NCI-H1930 (cell line): ENCODE measurements at regions not wholly inside any gene's neighbourhood (a gene's known extent, or its start where the extent isn't known, plus 50 kb on each side); places are given as distances from the start of the nearest gene placed in this dataset.
"Not testable (repeated sequence)": the region's sequence is repeated elsewhere in the genome, so short reads cannot be mapped to it uniquely, and the experiment has no call there.

ENCODE experiments used
- DNase-seq, 2 experiments: peaks; one replicate each; lab custom pipeline; 2025; lab: John Stamatoyannopoulos, UW

- DNase-seq = no peak
Measured at GRCh38 chr2:188787658-188788240, 186.4 kb upstream of the COL3A1 start.

- no peak for DNase-seq
Measured at GRCh38 chr2:188788621-188789020, 185.6 kb upstream of the COL3A1 start.

GRCh38 chr2:188789951-188790350 lies 184.2 kb upstream of the COL3A1 start:
- DNase-seq = no peak

- not testable (repeated sequence) for DNase-seq
Measured at GRCh38 chr2:188794453-188794852, 179.7 kb upstream of the COL3A1 start.

GRCh38 chr2:188795762-188796161 lies 178.4 kb upstream of the COL3A1 start:
- DNase-seq = no peak

- DNase-seq = no peak
Measured at GRCh38 chr2:188797371-188797770, 176.8 kb upstream of the COL3A1 start.

DNA sequence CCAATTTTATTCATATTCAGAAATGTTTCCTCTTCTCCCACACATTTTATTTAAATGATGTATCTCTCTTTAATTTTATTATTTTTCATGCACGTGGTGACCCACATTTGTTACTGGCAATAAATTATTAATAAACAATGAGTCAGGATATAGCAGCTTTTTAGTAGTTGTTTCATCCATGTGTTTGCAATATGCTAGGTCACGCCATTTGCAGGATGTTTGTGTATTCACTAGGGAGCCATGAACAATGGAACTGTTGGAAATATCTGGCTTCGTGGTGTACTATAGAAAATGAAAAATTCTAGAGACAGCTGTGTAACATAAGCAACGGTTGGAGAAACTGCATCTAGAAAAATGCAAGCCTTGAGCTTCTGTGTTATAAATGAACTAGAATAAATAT lies 176.0 kb upstream of the COL3A1 start:
- no peak for DNase-seq

DNA sequence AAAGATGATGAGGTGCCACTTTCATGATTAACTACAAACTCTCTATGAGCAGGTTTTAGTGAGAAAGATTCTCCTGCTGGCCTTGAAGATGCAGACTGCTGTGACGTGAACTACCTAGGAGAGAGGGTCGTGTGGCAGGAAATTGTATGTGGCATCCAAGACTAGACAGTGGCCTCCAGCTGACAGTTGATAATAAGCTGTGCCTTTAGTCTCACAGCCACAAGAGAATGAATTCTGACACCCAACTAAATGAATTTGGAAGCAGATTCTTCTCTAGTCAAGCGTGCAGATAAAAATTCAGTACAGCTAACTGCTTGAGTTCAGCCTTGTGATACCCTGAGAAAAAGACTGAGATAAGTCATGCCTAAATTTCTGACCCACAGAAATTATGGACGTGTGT lies 169.0 kb upstream of the COL3A1 start:
- DNase-seq = no peak

GRCh38 chr2:188808947-188809355 lies 165.2 kb upstream of the COL3A1 start:
- no peak for DNase-seq

DNA sequence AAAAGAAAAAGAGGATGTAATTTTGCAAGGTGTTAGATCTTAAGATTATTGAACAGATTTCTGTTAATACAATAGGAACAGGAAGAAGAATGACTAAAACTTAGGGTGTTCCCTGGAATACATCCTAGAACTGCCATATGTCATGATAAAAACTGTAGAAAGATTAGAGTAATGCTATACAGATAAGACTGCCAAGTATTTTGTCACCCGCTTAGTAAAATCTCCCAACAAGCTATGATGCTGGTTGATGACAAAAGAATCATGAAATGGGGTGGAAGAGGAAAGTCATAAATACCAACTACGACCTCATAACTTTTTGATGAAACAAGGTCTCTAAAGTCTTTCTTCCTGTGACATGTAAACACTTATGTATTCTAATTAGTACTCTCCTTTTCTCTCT lies 163.6 kb upstream of the COL3A1 start:
- no peak for DNase-seq

- no peak for DNase-seq
Measured at GRCh38 chr2:188811522-188811921, 162.7 kb upstream of the COL3A1 start.

- DNase-seq = no peak
Measured at GRCh38 chr2:188813315-188813714, 160.9 kb upstream of the COL3A1 start.

DNA sequence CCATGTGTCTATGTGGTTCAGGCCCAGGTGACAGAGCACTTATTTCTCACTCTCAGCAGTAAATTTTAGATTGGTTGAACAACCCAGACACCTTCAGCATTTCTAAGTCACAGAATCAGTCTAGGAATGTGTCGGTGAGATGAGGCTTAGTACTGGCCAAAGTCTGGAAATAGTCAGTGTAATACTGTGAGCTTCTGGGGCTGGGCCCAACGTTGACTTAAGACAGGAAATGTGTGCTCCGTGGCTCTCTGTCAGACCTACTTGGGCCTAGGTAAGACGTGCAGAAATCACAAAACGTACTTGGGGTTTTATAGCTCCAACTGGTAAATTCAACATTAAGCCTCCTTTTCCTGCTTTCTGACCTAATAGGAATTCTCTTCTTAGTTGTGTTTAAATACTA lies 160.3 kb upstream of the COL3A1 start:
- DNase-seq = no peak

- DNase-seq = no peak
Measured at GRCh38 chr2:188819011-188819410, 155.2 kb upstream of the COL3A1 start.

GRCh38 chr2:188819792-188820191 lies 154.4 kb upstream of the COL3A1 start:
- DNase-seq = no peak

DNA sequence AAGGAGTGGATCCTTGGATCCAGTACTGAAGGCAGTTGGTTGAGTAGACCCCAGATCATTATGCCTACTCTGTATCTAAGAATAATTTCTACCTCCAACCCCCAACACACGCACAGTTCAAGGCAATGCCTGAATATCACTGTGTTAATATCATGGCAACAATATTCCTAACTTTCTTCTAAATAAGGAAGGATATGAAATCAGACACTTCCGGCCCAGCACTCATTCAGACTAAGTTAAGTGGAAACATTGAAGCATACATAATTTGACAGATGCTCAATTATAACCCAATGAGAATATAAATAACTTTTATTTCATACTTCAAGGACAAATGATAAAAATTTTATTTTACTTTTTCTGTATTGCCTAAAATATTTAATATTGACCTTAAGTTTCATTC lies 153.6 kb upstream of the COL3A1 start:
- no peak for DNase-seq

- no peak for DNase-seq
Measured at GRCh38 chr2:188824125-188824524, 150.0 kb upstream of the COL3A1 start.

- no peak for DNase-seq
Measured at GRCh38 chr2:188833331-188833730, 140.8 kb upstream of the COL3A1 start.

DNA sequence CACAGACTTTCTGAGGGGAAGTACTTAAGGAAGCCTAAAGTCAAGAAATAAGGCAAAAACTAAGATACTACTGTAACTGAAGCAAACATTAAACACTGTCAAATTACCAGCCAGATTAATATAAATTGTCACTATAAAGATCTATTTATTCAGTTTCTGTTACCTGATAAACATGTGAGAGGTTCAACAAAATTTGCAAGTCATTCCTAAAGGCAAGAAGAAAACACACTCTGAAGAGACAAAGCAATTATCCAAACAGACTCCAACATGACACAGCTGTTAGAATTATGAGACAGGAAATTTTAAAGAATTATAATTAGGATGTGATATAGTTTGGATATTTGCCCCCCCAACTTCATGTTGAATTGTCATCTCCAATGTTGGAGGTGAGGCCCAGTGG lies 140.4 kb upstream of the COL3A1 start:
- DNase-seq = no peak

DNA sequence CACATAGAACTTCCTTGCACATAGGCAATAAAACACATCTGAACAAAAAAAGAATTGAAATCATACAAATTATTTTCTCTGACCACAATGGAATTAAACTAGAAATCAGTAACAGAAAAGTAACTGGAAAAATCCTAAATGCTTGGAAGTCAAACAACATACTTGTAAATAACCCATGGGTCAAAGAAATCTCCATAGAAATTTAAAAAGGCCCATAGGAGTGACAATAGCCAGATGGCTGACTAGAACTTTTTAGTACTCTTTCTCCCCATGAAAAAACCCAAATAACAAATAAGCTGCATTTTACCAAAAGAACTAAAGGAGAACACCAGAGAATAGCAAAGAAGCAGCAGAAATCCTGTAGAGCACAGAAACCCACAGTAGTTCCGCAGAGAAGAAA lies 139.2 kb upstream of the COL3A1 start:
- no peak for DNase-seq

DNA sequence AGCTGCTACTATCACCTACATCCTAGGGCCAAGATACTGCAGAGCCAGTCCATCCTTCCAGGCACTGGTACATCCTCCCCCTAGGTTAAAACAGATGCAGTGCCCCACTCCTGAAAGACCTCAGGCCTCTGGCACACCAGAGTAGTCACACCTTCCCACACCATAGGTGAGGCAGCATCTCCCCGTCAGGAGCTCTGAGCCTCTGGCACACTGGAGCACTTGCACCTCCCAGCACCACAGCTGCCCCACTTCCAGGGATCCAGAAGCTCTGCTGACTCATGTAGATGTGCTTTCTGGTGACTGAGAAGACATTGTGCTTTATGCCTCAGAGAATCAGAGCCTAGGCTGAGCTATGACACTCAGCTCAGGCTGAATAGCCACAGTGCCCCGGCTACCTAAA lies 138.4 kb upstream of the COL3A1 start:
- DNase-seq = no peak

DNA sequence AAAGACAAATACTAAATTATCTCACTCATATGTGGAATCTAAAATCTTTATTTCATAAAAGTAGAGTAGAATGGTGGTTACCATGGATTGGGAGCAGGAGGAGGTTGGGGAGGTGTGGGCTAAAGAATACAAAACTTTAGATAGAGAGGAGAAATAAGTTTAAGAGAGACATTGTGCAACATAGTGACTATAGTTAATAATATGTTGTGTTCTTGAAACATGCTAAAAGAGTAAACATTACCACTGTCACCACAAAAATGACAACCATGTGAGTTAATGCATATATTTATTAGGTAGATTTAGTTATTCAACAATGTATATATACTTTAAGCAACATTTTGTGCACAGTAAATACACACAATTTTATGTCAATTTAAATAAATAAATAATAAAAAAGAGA lies 128.5 kb upstream of the COL3A1 start:
- DNase-seq = no peak

DNA sequence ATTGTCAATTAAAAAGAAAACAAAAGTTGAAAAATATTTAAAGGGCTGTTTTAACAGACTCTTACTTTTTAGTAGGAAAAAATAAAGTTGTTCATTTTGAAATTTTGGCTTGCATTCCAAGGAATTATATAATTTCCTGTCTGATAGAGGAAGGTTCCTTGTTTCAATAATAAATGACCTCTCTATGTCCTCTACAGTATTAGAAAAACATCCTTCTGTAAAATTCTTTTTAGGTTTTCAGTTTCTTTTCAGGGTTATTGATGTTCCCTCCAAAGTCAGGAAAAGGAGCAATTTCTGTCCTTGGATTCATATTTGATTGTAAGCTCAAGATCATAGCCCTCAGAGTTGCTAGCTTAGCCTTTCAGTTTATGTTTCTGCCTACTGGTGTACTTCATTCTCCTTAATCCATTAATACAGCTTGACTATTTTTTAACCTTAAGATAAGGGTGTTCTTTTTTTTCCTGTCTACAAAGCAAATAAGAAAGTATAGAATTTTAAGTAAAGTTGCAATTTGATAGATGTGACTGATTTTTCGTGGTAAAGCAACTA lies 125.2 kb upstream of the COL3A1 start:
- DNase-seq = no peak

- no peak for DNase-seq
Measured at GRCh38 chr2:188850786-188851185, 123.4 kb upstream of the COL3A1 start.
